K562 (cell line): ENCODE measurements at regions not wholly inside any gene's neighbourhood (a gene's known extent, or its start where the extent isn't known, plus 50 kb on each side); places are given as distances from the start of the nearest gene placed in this dataset.

Experiments used
- ATAC-seq: fragments of 200-7000 bp; cut with Tn5 transposase; 3 replicates; pipeline ENCODE4 v1.9.1; 2020; ENCODE audit warnings: moderate library complexity
- BruUV-seq: library from RNA; stranded (reverse); fragments of 400-500 nt; replicated peaks from 2 replicates; lab custom pipeline; 2021; lab: Mats Ljungman, UMichigan
- CTCF ChIA-PET: fragments of 300-600 bp; formaldehyde crosslinking; extraction: SDS; loops from one replicate; lab custom pipeline; 2021; ENCODE audit warnings: low intra/inter-chr PET ratio; lab: Yijun Ruan, JAX
- POLR2A ChIA-PET: fragments of 300-600, 350-650 bp; sonication (Branson Sonifier 250); formaldehyde crosslinking; extraction: SDS; loops from one replicate; lab custom pipeline; 2021; ENCODE audit warnings: antibody characterized with exemption, inconsistent platforms; lab: Yijun Ruan, JAX
- DNase-seq, 4 experiments: peaks; one replicate each; pipeline versions ENCODE4 v3.0.0 to v3.0.0-alpha.2; 2011 to 2018; ENCODE audit warnings: low spot score in 3 of 4, mixed read lengths in 3 of 4; ENCODE audit errors: extremely low read depth in 1 of 4
- FAIRE-seq: peaks from 2 replicates; lab custom pipeline; 2011; peaks lifted over from hg19 to GRCh38; lab: Jason Lieb, UNC
- H2AFZ ChIP-seq: 2 replicates; pipeline ENCODE4 v1.6.0; 2011; ENCODE audit warnings: low read depth, low read length, control low read depth, inconsistent platforms
- H3K27ac ChIP-seq: fragments of 200-600 bp; 3 replicates; pipeline ENCODE4 v1.8.0; 2011; ENCODE audit warnings: low read depth, mild to moderate bottlenecking, control low read depth, inconsistent platforms, low read length, moderate library complexity, mixed read lengths; ENCODE audit errors: extremely low read depth
- H3K27me3 ChIP-seq, 2 experiments: fragments of 300-600 bp in 1 of 2; 2 replicates in 1 of 2; 3 replicates in 1 of 2; pipeline versions ENCODE4 v1.6.0 to v1.8.0; 2011; ENCODE audit warnings: inconsistent platforms in 2 of 2, low read length in 2 of 2, mild to moderate bottlenecking in 1 of 2, mixed read lengths in 1 of 2, moderate library complexity in 1 of 2; ENCODE audit not compliant: control insufficient read depth in 2 of 2, insufficient read depth in 2 of 2
- H3K36me3 ChIP-seq: fragments of 300-600 bp; 3 replicates; pipeline ENCODE4 v1.8.0; 2011; ENCODE audit warnings: mild to moderate bottlenecking, low read length, inconsistent platforms; ENCODE audit not compliant: control insufficient read depth, insufficient read depth
- H3K4me1 ChIP-seq, 2 experiments: fragments of 200-600 bp in 1 of 2; replicated peaks in 1 of 2; 2 replicates in 1 of 2; 3 replicates in 1 of 2; pipeline versions ENCODE4 v1.5.1 to v1.8.0; 2011; ENCODE audit warnings: inconsistent platforms in 2 of 2, low read length in 2 of 2, mild to moderate bottlenecking in 1 of 2, mixed read lengths in 1 of 2, moderate library complexity in 1 of 2; ENCODE audit not compliant: control insufficient read depth in 2 of 2, insufficient read depth in 2 of 2
- H3K4me2 ChIP-seq: 2 replicates; pipeline ENCODE4 v1.6.1; 2011; ENCODE audit warnings: low read length, control low read depth, inconsistent platforms, mixed read lengths; ENCODE audit not compliant: insufficient read depth
- H3K4me3 ChIP-seq: fragments of 200-600 bp; sonication (generic), shearing (Covaris generic); 2 replicates; pipeline ENCODE4 v1.5.1; 2016; ENCODE audit warnings: control low read depth, inconsistent platforms
- H3K79me2 ChIP-seq: fragments of 200-600 bp; 3 replicates; pipeline ENCODE4 v1.8.0; 2011; ENCODE audit warnings: low read length, inconsistent platforms; ENCODE audit not compliant: control insufficient read depth, insufficient read depth
- H3K9ac ChIP-seq, 2 experiments: 2 replicates each; pipeline versions ENCODE4 v1.6.0 to v1.6.1; 2011; ENCODE audit warnings: low read depth in 2 of 2, low read length in 2 of 2, control low read depth in 1 of 2, inconsistent platforms in 1 of 2, mild to moderate bottlenecking in 1 of 2, mixed read lengths in 1 of 2; ENCODE audit not compliant: insufficient read depth in 1 of 2
- H3K9me1 ChIP-seq: one replicate; pipeline ENCODE4 v1.6.0; 2011; ENCODE audit warnings: inconsistent platforms, mild to moderate bottlenecking, low read length, moderate library complexity; ENCODE audit not compliant: control insufficient read depth, insufficient read depth
- H3K9me3 ChIP-seq: replicated peaks from 2 replicates; pipeline ENCODE4 v1.5.1; 2011; ENCODE audit warnings: low read depth, low read length, inconsistent platforms; ENCODE audit not compliant: control insufficient read depth, insufficient read depth
- H4K20me1 ChIP-seq: replicated peaks from 2 replicates; pipeline ENCODE4 v1.6.1; 2011; ENCODE audit warnings: low read length, inconsistent platforms, mixed read lengths; ENCODE audit not compliant: control insufficient read depth, insufficient read depth
- CAMTA2 ChIP-seq: fragments of 250-450 bp; sonication (Bioruptor Pico); conservative IDR thresholded peaks from 2 replicates; pipeline ENCODE4 v1.5.1; 2022
- E4F1 ChIP-seq: fragments of 250-450 bp; sonication (Bioruptor Pico); IDR thresholded peaks from 2 replicates; pipeline ENCODE4 v1.5.0; 2021; ENCODE audit warnings: mild to moderate bottlenecking, borderline replicate concordance
- ILF3 ChIP-seq: fragments of 450-650 bp; IDR thresholded peaks from 2 replicates; pipeline ENCODE4 v1.6.1; 2018; ENCODE audit warnings: antibody characterized with exemption, mild to moderate bottlenecking, moderate library complexity, borderline replicate concordance
- NR4A1 ChIP-seq, 2 experiments: fragments of 250-450 bp in 1 of 2; fragments of 450-650 bp in 1 of 2; sonication (Bioruptor Pico) in 1 of 2; IDR thresholded peaks; 2 replicates each; pipeline versions ENCODE4 v1.4.0 to v1.6.1; 2016 to 2020; ENCODE audit warnings: mild to moderate bottlenecking in 2 of 2, missing compliant biosample characterization in 1 of 2, missing genetic modification characterization in 1 of 2, moderate library complexity in 1 of 2
- PKNOX1 ChIP-seq: fragments of 450-650 bp; IDR thresholded peaks from 2 replicates; pipeline ENCODE4 v1.6.1; 2016
- RAD51 ChIP-seq: fragments of 450-650 bp; IDR thresholded peaks from 2 replicates; pipeline ENCODE4 v1.7.1; 2016; ENCODE audit warnings: low read depth, mild to moderate bottlenecking, borderline replicate concordance
- ZBTB11 ChIP-seq, 3 experiments: fragments of 200-800 bp in 1 of 3; fragments of 250-450 bp in 1 of 3; fragments of 450-650 bp in 1 of 3; sonication (Bioruptor Pico) in 1 of 3; sonication (Bioruptor generic) in 1 of 3; formaldehyde crosslinking in 1 of 3; IDR thresholded peaks; 2 replicates each; pipeline versions ENCODE4 v1.6.1 to v1.8.0; 2016 to 2022; ENCODE audit warnings: mild to moderate bottlenecking in 2 of 3, missing genetic modification characterization in 2 of 3, missing compliant biosample characterization in 1 of 3, moderate library complexity in 1 of 3
- ZNF445 ChIP-seq: fragments of 250-450 bp; sonication (Bioruptor Pico); IDR thresholded peaks from 2 replicates; pipeline ENCODE4 v1.4.0; 2020; ENCODE audit warnings: low read depth, mild to moderate bottlenecking, moderate library complexity
- ZNF57 ChIP-seq: fragments of 450-650 bp; formaldehyde crosslinking; IDR thresholded peaks from 2 replicates; pipeline ENCODE4 v1.4.0; 2020; ENCODE audit warnings: mild to moderate bottlenecking, moderate library complexity
- WGBS: fragments of 100-300 bp; shearing (Covaris generic); methylation state at CpG from one replicate; pipeline ENCODE4 v1.1.6; 2016; ENCODE audit warnings: low coverage, mixed read lengths; ENCODE audit not compliant: insufficient coverage; ENCODE audit errors: missing lambda C conversion rate; 5-methylcytosine and 5-hydroxymethylcytosine counted together
- in situ Hi-C: fragments of 300-500 bp; cut with MboI; formaldehyde crosslinking; loops from 4 replicates; pipeline ENCODE4 v1.15.0; 2018; ENCODE audit warnings: inconsistent platforms, mixed read lengths
- intact Hi-C: fragments of 100-400 bp; cut with micrococcal nuclease; formaldehyde crosslinking; loops from 2 replicates; pipeline ENCODE4 v1.14.2; 2022

GRCh38 chr16:66162821-66163220 is 203.7 kb upstream of the CDH5 start (continued):
- TF ChIP-seq NR4A1 (CRISPR knock-in tag; IDR thresholded peaks at IDR 0.05) (no peak), NR4A1 (tag; IDR thresholded peaks at IDR 0.05) (no peak), CAMTA2 (CRISPR knock-in tag) (no peak), ZNF57 (CRISPR knock-in tag) (no peak), RAD51 (no peak), PKNOX1 (no peak), ILF3 (no peak), E4F1 (no peak)

- ATAC-seq = no peak
- H3K9me3 ChIP-seq = no peaks in the 10 kb centered on the region
- H3K4me1 ChIP-seq = no peaks in the 10 kb centered on the region
- no peaks in the 10 kb centered on the region for H3K9me1 ChIP-seq
- intact Hi-C loops = no loop called here
- H3K27ac ChIP-seq = no peak overlapping the region
- in situ Hi-C loops = no loop called here
- WGBS = 3% methylated on average over 8 of the region's 8 CpGs
- ChIA-PET CTCF (no interaction called here), POLR2A (no interaction called here)
- no peak overlapping the region for H3K4me3 ChIP-seq
- H3K27me3 ChIP-seq = no peaks in the 10 kb centered on the region
- no TSS peak for BruUV-seq
- no peak for DNase-seq
- H2AFZ ChIP-seq = no peak overlapping the region
- FAIRE-seq = no peak
- no peak overlapping the region for H3K9ac ChIP-seq
- H3K79me2 ChIP-seq = no peaks in the 10 kb centered on the region
- no peaks in the 10 kb centered on the region for H4K20me1 ChIP-seq
- H3K4me2 ChIP-seq = no peak overlapping the region
- TF ChIP-seq ZNF445 (CRISPR knock-in tag) = no peak
- TF ChIP-seq ZBTB11 (CRISPR knock-in tag; IDR thresholded peaks at IDR 0.05) = peak in 1 of 3 experiments; percentile 70; a peak in 2 of 6 replicates
- H3K36me3 ChIP-seq = no peaks in the 10 kb centered on the region
Measured at GRCh38 chr16:66161942-66162341, 204.5 kb upstream of the CDH5 start.
